Adrenal gland (tissue), 5 donors: ENCODE measurements at regions not wholly inside any gene's neighbourhood (a gene's known extent, or its start where the extent isn't known, plus 50 kb on each side); places are given as distances from the start of the nearest gene placed in this dataset.

Experiments
- CTCF ChIP-seq, 6 experiments: fragments of 450-650 bp in 4 of 6; fragments of 200-600 bp in 2 of 6; sonication (generic) in 1 of 6; IDR thresholded peaks; 1 replicate in 5 of 6; 2 replicates in 1 of 6; pipeline versions ENCODE4 v1.5.1 to v1.8.0; 2016 to 2021; ENCODE audit warnings: antibody characterized with exemption in 6 of 6, mild to moderate bottlenecking in 2 of 6, moderate library complexity in 1 of 6
- POLR2A ChIP-seq, 2 donors: fragments of 450-650 bp; IDR thresholded peaks; one replicate each; pipeline ENCODE4 v1.6.1; 2017; ENCODE audit warnings: antibody characterized with exemption in 2 of 2, mild to moderate bottlenecking in 2 of 2, moderate library complexity in 1 of 2
- donor health status: DM: no; HTN: no; CAD: no.

GRCh38 chr20:60144404-60144803, 186.2 kb downstream of the CDH26 start:
- TF ChIP-seq CTCF (IDR thresholded peaks at IDR 0.05), result no peak
- TF ChIP-seq POLR2A (IDR thresholded peaks at IDR 0.05), result no peak
